ENCODE measurements at regions not wholly inside any gene's neighbourhood (a gene's known extent, or its start where the extent isn't known, plus 50 kb on each side); places are given as distances from the start of the nearest gene placed in this dataset.

DNA sequence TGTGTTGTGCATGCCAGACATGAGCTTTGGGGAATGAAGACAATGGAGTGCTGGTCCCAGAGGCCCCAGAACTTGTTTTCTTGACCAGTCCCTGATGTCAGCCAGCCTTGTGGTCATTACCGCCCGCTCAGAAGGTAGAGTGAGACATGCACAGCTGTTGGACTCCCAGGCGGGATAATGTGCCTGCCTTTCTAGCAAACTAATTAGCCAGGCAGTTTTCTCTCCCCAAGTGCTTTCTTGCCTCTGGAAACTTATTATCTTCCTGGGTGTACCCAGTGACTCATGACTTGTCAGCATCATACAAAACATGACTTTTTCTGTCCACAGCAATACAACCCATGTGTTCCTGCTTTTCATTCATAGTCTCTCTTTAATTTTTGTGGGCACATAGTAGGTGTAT lies 131.1 kb downstream of the RMI1 start:
- H4K20me1 ChIP-seq (ENCODE audit: insufficient read depth) = no peaks in the 10 kb centered on the region
- no peak overlapping the region for H2AFZ ChIP-seq (ENCODE audit: low read depth, low read length, poor library complexity, severe bottlenecking)
- no peaks in the 10 kb centered on the region for H3K27me3 ChIP-seq (ENCODE audit: insufficient read depth, low read length)
- H3K36me3 ChIP-seq (ENCODE audit: control insufficient read depth in 1 of 2, insufficient read depth in 2 of 2, low read length in 2 of 2) = no peaks in the 10 kb centered on the region
- 0 out of 2 replicates have a peak, but pooled peaks have one; percentile 14 for ATAC-seq
- no peak for TF ChIP-seq ZNF274 (IDR thresholded peaks at IDR 0.05; ENCODE audit: low read depth, low read length)
- TF ChIP-seq YY1 (IDR thresholded peaks at IDR 0.05; ENCODE audit: extremely low read depth, insufficient replicate concordance, low read depth, low read length) = no peak
- TF ChIP-seq SIN3A (IDR thresholded peaks at IDR 0.05; ENCODE audit: low read depth) = no peak
- TF ChIP-seq CBX3 (IDR thresholded peaks at IDR 0.05; ENCODE audit: low read depth) = no peak
- TF ChIP-seq RAD21 (IDR thresholded peaks at IDR 0.05; ENCODE audit: low read depth) = no peak
- TF ChIP-seq POLR2A (IDR thresholded peaks at IDR 0.05; ENCODE audit: borderline replicate concordance, extremely low read depth, insufficient read depth, insufficient read length) = no peak
- TF ChIP-seq SRF (IDR thresholded peaks at IDR 0.05; ENCODE audit: low read depth) = no peak
- no peak for TF ChIP-seq ZFX (IDR thresholded peaks at IDR 0.05)
- TF ChIP-seq CEBPB (IDR thresholded peaks at IDR 0.05; ENCODE audit: low read depth) = no peak
- no peak for TF ChIP-seq EZH2 (IDR thresholded peaks at IDR 0.05)
- TF ChIP-seq, protein P1, sequence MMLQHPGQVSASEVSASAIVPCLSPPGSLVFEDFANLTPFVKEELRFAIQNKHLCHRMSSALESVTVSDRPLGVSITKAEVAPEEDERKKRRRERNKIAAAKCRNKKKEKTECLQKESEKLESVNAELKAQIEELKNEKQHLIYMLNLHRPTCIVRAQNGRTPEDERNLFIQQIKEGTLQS (IDR thresholded peaks at IDR 0.05) = no peak
- no peak for TF ChIP-seq TCF7L2 (IDR thresholded peaks at IDR 0.05; ENCODE audit: borderline replicate concordance, extremely low read depth, insufficient read depth, insufficient read length)
- TF ChIP-seq EGR1 (IDR thresholded peaks at IDR 0.05; ENCODE audit: low read depth) = no peak
- TF ChIP-seq, protein P2, sequence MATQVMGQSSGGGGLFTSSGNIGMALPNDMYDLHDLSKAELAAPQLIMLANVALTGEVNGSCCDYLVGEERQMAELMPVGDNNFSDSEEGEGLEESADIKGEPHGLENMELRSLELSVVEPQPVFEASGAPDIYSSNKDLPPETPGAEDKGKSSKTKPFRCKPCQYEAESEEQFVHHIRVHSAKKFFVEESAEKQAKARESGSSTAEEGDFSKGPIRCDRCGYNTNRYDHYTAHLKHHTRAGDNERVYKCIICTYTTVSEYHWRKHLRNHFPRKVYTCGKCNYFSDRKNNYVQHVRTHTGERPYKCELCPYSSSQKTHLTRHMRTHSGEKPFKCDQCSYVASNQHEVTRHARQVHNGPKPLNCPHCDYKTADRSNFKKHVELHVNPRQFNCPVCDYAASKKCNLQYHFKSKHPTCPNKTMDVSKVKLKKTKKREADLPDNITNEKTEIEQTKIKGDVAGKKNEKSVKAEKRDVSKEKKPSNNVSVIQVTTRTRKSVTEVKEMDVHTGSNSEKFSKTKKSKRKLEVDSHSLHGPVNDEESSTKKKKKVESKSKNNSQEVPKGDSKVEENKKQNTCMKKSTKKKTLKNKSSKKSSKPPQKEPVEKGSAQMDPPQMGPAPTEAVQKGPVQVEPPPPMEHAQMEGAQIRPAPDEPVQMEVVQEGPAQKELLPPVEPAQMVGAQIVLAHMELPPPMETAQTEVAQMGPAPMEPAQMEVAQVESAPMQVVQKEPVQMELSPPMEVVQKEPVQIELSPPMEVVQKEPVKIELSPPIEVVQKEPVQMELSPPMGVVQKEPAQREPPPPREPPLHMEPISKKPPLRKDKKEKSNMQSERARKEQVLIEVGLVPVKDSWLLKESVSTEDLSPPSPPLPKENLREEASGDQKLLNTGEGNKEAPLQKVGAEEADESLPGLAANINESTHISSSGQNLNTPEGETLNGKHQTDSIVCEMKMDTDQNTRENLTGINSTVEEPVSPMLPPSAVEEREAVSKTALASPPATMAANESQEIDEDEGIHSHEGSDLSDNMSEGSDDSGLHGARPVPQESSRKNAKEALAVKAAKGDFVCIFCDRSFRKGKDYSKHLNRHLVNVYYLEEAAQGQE (IDR thresholded peaks at IDR 0.05; ENCODE audit: low read depth) = no peak
- TF ChIP-seq SP1 (IDR thresholded peaks at IDR 0.05; ENCODE audit: low read depth) = no peak
- no peak for TF ChIP-seq EZH2phosphoT487 (IDR thresholded peaks at IDR 0.05; ENCODE audit: borderline replicate concordance)
- TF ChIP-seq, protein P3, sequence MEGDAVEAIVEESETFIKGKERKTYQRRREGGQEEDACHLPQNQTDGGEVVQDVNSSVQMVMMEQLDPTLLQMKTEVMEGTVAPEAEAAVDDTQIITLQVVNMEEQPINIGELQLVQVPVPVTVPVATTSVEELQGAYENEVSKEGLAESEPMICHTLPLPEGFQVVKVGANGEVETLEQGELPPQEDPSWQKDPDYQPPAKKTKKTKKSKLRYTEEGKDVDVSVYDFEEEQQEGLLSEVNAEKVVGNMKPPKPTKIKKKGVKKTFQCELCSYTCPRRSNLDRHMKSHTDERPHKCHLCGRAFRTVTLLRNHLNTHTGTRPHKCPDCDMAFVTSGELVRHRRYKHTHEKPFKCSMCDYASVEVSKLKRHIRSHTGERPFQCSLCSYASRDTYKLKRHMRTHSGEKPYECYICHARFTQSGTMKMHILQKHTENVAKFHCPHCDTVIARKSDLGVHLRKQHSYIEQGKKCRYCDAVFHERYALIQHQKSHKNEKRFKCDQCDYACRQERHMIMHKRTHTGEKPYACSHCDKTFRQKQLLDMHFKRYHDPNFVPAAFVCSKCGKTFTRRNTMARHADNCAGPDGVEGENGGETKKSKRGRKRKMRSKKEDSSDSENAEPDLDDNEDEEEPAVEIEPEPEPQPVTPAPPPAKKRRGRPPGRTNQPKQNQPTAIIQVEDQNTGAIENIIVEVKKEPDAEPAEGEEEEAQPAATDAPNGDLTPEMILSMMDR (IDR thresholded peaks at IDR 0.05 in 2 of 3, conservative IDR thresholded peaks at IDR 0.05 in 1 of 3; ENCODE audit: borderline replicate concordance in 1 of 3, insufficient read depth in 1 of 3, low read depth in 2 of 3, low read length in 2 of 3) = no peak
- TF ChIP-seq POLR2AphosphoS5 (IDR thresholded peaks at IDR 0.05; ENCODE audit: low read depth, low read length) = no peak
- DNase-seq (ENCODE audit: low read depth, low spot score) = no peak
- no peaks in the 10 kb centered on the region for H3K4me1 ChIP-seq (ENCODE audit: control insufficient read depth in 1 of 2, insufficient read depth in 2 of 2, low read length in 2 of 2)
- CTCF ChIA-PET = no interaction called here
- intact Hi-C loops (cut with micrococcal nuclease) = no loop called here
- H3K9ac ChIP-seq (ENCODE audit: low read length) = no peak overlapping the region
- H3K9me3 ChIP-seq (ENCODE audit: control insufficient read depth in 1 of 2, insufficient read depth in 1 of 2, low read depth in 1 of 2, low read length in 2 of 2) = no peaks in the 10 kb centered on the region
- POLR2A ChIA-PET = no interaction called here
- RAD21 ChIA-PET (ENCODE audit: low non-redundant PET in 1 of 2, low total read pairs in 2 of 2, uncharacterized antibody in 2 of 2, unreplicated experiment in 2 of 2) = no interaction called here
- H3K4me3 ChIP-seq (replicated peaks in 1 of 2; ENCODE audit: low read depth in 1 of 2, low read length in 2 of 2) = no peak overlapping the region
- no peaks in the 10 kb centered on the region for H3K79me2 ChIP-seq (ENCODE audit: insufficient read depth, low read length)
- no peak overlapping the region for H3K4me2 ChIP-seq (ENCODE audit: low read length)
- no peak overlapping the region for H3K27ac ChIP-seq (ENCODE audit: low read depth, low read length)
- no peaks in the 10 kb centered on the region for H3K9me2 ChIP-seq (ENCODE audit: insufficient read depth)
- BruUV-seq (replicated peaks) = no TSS peak

Data from HCT116 (cell line).